HG03469 (cell line): ENCODE measurements at regions not wholly inside any gene's neighbourhood (a gene's known extent, or its start where the extent isn't known, plus 50 kb on each side); places are given as distances from the start of the nearest gene placed in this dataset.
A peak's percentile ranks its signal among the peaks of the same experiment; 100 is the strongest.

Source experiments
- ATAC-seq: cut with Tn5 transposase; IDR thresholded peaks from one replicate; pipeline ENCODE4 v1.9.1; 2021; ENCODE audit warnings: mild to moderate bottlenecking, moderate library complexity, moderate number of reproducible peaks; ENCODE audit not compliant: unreplicated experiment

GRCh38 chrY:8994001-8994400 is 343.3 kb upstream of the TSPY4 start:
- no peak for ATAC-seq

- ATAC-seq: no peak
Observed at GRCh38 chrY:9001231-9001630, 336.0 kb upstream of the TSPY4 start.

- no peak for ATAC-seq
Observed at GRCh38 chrY:9003739-9004138, 333.5 kb upstream of the TSPY4 start.

GRCh38 chrY:9008648-9009047 is 328.6 kb upstream of the TSPY4 start:
- ATAC-seq: no peak

- ATAC-seq: no peak
Observed at GRCh38 chrY:9016916-9017315, 320.3 kb upstream of the TSPY4 start.

GRCh38 chrY:9018401-9018800 is 318.9 kb upstream of the TSPY4 start:
- no peak for ATAC-seq

- ATAC-seq: no peak
Observed at GRCh38 chrY:9027729-9028375, 309.4 kb upstream of the TSPY4 start.

- no peak for ATAC-seq
Observed at GRCh38 chrY:9029929-9030328, 307.3 kb upstream of the TSPY4 start.

GRCh38 chrY:9034217-9034616 is 303.0 kb upstream of the TSPY4 start:
- ATAC-seq: peak; percentile 51

- ATAC-seq: no peak
Observed at GRCh38 chrY:9035246-9035645, 302.0 kb upstream of the TSPY4 start.

GRCh38 chrY:9041474-9041873 is 295.8 kb upstream of the TSPY4 start:
- ATAC-seq: no peak
